ENCODE measurements at regions not wholly inside any gene's neighbourhood (a gene's known extent, or its start where the extent isn't known, plus 50 kb on each side); places are given as distances from the start of the nearest gene placed in this dataset.
"Not testable (repeated sequence)": the region's sequence is repeated elsewhere in the genome, so short reads cannot be mapped to it uniquely, and the experiment has no call there.

DNA sequence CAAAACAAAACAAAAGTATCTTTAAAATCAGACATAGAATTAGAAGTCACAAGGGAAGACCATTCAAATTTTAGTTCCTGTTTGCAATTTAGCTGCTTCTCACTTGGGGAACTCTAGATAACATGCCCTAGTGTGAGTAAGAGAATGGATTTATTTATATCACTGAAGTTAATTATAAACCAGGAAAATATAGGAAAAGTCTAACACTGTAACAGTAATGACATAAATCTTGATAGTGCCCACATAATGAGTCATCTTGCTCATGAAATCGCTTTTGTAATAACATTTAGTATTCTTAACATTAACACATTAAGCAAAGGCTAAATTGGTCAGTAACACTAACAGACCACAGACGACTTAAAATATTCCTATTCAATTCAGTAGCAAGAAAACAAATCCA, 710.7 kb downstream of the STPG2 start:
- DNase-seq: no peak

DNA sequence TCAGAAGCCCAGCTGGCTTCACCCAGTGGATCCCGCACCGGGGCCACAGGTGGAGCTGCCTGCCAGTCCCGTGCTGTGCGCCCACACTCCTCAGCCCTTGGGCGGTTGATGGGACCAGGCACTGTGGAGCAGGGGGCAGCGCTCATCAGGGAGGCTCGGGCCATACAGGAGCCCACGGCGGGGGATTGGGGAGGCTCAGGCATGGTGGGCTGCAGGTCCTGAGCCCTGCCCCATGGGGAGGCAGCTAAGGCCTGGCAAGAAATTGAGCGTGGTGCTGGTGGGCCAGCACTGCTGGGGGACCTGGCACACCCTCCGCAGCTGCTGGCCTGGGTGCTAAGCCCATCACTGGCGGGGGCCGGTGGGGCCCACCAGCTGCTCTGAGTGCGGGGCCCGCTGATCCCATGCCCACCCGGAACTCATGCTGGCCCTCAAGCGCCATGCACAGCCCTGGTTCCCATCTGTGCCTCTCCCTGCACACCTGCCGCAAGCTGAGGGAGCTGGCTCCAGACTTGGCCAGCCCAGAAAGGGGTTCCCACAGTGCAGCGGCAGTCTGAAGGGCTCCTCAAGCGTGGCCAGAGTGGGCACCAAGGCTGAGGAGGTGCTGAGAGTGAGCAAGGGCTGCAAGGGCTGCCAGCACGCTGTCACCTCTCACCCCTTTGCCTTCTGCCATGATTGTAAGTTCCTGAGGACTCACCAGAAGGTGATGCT, 705.1 kb downstream of the STPG2 start:
- DNase-seq: not testable (repeated sequence)

DNA sequence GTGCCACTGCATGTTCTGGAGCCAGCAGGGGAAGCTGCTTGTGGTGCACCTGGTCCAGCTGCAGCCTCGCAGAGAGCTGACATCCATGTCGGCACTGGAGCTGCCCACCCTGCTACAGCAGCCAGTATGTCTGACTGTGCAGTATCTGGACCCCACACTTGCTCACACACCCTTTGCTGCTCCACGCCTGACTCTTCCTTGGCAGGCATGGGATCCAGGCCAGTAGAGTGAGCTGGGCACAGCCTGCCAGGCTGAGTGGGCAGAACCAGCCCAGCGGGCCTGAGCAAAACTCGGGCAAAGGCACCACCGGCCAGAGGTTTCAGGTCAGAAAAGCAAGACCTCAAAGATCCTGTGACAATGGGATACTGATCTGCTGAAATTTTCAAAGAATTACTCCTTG, 690.1 kb downstream of the STPG2 start:
- no peak for DNase-seq

DNA sequence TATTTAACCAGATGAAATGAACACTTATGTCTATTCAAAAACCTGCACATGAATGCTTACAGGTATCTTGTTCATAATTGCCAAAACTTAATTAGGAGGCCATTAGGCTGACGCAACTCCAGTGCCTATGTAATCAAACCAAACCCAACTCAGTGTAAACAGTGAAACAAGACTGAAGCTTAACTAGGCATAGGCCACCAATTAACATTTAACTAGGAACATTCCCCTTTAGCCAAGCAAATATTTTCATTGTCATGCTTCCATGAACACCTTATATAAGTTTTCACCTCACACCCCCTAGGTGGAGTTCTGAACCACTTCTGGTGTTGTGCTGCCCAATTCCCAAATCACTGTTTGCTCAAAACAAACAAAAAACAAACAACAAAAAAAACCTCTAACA, 686.0 kb downstream of the STPG2 start:
- no peak for DNase-seq

DNA sequence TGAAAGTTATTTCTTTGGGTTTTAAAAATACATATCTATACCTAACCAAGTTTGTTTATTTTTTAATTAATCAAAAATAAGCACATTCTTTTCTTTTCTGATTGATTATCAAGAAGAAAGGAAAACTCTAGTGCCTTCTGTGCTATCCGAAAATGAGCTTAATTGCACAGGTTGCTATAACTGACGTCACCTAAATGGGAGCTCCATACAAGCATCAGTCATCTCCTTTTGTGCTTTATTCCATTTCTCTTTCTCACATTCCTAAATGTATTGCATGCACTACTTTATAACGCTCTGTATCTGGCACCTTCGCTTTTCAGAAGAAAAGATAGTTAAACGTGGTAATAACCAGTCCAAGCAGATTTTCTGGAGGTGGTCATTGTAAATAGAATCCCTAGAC, 675.0 kb downstream of the STPG2 start:
- no peak for DNase-seq

DNA sequence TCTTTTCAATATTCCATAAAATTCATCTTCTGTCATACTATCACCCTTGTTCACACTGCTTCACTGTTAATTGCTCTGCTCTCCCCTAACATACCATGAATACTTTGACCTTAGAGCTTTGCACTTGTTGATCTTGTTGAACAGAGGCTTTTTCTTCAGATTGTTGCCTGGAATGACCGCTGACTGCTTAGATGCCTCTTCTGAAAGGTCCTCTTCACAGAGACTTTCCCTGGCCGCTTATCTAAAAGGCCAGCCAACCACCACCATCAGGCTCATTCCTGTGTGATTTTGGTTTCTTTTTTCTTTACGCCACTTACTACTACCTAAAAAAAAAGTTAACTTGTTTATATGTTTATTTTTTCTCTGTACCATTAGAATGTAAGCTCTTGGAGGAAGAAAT, 667.7 kb downstream of the STPG2 start:
- DNase-seq: no peak

DNA sequence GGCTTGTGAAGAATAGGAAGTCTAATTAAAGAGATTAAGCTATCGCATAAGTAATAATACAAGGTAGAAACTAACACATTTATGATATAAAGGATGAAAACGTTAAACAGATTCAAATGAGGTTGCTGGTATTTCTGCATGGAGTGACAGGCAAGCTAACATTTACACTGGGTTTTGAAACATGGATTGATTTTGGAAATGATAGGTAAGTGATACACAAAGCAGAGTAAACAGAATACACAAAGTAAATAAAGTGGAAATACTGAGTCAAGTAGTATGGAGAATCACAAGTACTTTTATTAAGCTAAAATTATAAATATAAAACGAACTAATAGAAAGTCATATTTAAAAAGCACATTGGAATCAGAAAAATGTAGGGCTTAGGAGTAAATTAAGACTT, 665.3 kb downstream of the STPG2 start:
- DNase-seq: no peak

DNA sequence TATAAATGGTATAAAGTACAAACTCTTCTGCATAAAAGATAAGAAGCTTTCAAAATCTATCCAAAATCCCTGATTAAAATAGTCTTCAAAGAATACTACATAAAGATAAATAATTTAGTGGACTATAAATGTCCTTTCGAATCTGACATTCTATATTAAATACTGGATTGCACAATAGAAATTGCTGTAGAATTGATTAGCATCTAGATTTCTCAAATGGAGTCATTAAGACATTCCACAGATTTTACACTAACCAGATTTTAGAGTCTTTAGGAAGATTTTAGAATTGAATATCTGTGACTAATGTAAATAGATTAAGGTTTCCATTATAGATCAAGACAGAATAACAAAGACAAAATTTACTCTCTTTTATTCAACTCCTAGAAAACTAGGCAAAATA, 663.9 kb downstream of the STPG2 start:
- no peak for DNase-seq

DNA sequence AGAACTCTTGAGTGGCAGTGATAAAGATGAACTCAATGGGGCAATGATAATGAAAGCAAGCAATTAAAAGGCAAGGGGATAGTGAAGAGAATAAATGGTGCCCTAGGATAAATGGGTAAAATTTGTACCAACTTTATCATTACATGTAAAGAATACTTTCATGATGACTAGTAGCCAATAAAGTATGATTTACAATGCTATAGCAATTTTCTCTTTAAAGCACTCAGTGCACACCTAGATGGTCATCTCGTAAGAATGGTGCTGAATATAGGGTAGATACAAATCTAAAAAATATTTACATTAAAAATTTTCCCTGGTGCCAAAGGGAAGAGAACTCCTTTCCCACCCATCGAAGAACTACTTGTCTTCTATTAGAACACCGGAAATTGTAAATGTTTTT, 651.4 kb downstream of the STPG2 start:
- DNase-seq: no peak

DNA sequence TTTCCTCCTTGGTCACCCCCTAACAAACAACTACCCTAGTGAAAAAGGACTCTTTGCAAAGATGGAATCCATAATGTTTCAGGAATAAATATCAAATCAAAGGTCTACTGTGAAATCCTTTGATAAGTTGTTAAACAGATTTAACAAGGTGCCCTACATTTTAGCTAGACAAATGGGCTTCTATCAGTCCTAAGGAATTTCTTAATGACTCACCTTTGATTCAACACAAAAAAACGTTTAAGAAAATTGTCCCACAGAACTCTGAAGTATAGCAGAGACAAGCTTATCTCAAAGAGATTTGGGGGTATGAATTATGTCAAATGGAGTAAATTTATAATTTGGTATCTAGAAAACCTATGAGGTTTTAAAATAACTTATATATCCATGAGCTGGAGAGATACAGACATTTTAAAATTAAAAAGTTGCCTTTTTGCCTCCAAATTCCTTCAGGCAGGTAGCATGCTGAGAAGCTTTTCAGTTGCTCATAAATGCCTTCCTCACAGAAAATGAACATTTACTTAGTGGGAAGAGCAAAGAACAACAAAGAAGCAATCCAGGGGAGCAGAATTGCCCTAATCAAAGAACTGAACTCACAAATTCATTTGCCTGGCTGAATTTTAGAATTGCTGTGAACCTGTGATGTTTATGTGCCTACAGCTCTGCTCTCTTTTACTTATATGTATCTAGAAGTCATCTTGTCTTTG, 649.3 kb downstream of the STPG2 start:
- no peak for DNase-seq

DNA sequence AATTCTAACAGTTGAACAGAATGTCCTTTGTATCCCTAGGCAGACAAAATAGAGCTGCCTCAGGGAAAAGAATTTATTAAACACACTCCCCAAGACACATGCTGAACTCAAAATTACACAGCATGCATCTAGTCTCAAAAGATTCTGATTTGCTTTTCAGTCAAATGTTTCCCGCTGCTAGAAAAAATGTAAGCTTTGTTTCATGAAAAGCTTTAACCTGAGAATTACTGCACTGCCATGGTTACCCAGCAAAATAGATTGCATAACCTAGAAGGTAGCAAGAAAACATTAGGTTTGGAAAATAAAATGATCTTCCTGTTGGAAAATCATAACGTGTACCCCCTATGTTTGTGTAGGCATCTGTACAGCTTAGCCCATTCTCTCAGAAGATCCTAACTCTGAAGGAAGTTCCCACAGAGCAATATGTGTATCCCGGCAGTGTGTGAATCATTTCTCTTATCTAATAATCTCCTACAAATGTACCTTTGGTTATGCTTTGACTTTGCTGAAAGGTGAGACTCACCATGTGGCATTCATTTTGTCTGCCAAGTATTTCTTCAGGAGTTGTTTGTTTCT, 646.9 kb downstream of the STPG2 start:
- no peak for DNase-seq

DNA sequence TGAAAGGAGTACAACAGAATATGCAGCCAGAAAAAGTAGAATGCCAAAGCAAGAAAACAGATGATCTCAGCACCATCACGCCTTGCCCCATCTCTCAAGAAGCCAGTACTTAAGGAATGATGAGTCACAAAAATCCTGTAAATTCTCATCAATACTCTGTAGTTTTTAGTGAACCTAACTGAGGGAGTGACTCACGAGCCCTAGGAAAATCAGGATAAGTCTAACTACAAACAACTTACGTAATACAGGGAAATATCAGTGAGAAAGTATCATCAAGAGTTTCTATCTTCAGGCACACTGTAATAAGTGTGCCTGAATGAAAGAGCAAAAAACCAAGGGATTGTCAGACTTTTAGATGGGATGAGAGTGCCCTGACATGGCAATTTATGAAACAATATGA, 644.4 kb downstream of the STPG2 start:
- DNase-seq: peak; percentile 4

DNA sequence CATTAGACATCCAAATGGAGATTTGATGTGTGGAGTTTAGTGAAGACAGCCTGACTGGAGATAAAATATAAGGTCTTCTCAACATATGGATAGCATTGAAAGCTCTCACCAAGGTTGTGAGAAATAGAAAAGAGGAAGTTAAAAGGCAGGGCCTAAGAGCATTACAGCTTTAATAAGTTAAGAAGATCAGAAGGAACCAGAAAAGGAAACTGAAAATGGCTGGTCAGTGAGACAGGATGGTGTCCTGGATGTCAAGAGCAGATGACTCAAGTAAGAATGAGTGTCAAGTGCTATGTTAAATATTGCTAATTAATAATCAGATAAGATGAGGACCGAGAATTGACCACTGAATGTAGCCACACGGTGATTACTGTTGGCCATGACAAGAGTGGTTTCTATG, 642.9 kb downstream of the STPG2 start:
- no peak for DNase-seq

DNA sequence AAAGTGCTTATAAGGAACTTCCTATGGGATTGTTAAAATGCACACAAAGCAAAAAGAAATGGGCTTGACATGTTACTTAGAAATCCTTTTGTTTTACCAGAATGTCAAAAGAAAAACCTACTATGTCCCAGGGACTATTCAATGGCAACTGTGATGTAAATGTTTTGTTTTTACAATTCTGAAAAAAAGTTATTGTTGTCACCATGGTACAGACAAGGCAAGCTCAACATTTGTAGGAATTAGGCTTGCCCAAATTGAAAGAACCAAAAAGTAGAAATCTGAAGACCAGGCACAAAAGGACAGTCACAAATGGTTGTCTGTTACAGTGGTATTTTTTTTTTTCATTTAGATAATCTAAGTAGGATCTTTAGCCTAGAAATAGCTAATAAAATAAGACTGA, 638.6 kb downstream of the STPG2 start:
- DNase-seq: no peak

DNA sequence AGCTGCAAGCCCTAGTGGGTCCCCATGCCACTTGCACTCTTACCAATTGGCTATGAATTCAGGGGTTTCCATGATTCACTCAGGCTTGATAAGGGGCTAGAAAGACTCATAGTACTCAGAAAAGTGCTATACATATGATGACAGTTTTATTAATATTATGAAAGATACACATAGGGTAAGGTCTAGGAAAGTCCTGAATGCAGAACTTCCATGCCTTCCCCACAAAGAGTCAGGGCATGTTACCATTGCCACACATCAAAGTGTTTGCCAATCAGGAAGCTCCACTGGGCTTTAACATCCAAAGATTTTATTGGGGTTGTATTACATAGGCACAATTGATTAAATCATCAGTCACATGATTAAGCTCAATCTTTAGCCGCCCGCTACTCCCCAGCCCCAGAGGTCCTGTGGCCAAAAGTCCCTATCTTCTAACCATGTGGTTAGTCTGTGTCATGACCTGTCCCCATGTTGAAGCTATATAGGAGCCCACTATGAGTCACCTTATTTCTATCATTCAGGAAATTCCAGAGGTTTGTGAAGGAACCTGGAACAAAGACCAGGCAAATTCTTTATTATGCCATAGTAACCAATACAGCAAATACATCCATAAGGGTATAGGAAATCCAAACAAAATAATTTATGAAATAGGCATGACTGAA, 635.6 kb downstream of the STPG2 start:
- DNase-seq: no peak
